CD14-positive monocyte (primary cell): ENCODE measurements at regions not wholly inside any gene's neighbourhood (a gene's known extent, or its start where the extent isn't known, plus 50 kb on each side); places are given as distances from the start of the nearest gene placed in this dataset.

Source experiments
- DNase-seq, 3 donors: peaks; one replicate each; pipeline ENCODE4 v3.0.0-alpha.2; 2011 to 2022
- H2AFZ ChIP-seq: 2 replicates; pipeline ENCODE4 v1.6.0; 2012; ENCODE audit warnings: mild to moderate bottlenecking, low read depth, low read length, inconsistent platforms; ENCODE audit not compliant: insufficient read depth, poor library complexity, severe bottlenecking
- H3K27ac ChIP-seq, 2 donors: 1 replicate in 1 of 2; 2 replicates in 1 of 2; pipeline ENCODE4 v1.5.1; 2012 to 2013; ENCODE audit warnings: low read length in 2 of 2, control low read depth in 1 of 2, inconsistent platforms in 1 of 2, low read depth in 1 of 2, mild to moderate bottlenecking in 1 of 2
- H3K27me3 ChIP-seq, 2 donors: one replicate each; pipeline versions ENCODE4 v1.6.0 to v1.6.1; 2011 to 2013; ENCODE audit warnings: low read length in 2 of 2; ENCODE audit not compliant: control insufficient read depth in 2 of 2, insufficient read depth in 2 of 2
- H3K36me3 ChIP-seq, 2 donors: replicated peaks in 1 of 2; 1 replicate in 1 of 2; 2 replicates in 1 of 2; pipeline versions ENCODE4 v1.5.1 to v1.6.1; 2012 to 2013; ENCODE audit warnings: low read length in 2 of 2, control low read depth in 1 of 2, inconsistent platforms in 1 of 2, mild to moderate bottlenecking in 1 of 2; ENCODE audit not compliant: insufficient read depth in 2 of 2, control insufficient read depth in 1 of 2
- H3K4me1 ChIP-seq, 2 donors: 1 replicate in 1 of 2; 2 replicates in 1 of 2; pipeline versions ENCODE4 v1.5.1 to v1.6.1; 2012 to 2013; ENCODE audit warnings: low read length in 2 of 2, control low read depth in 1 of 2, inconsistent platforms in 1 of 2, mild to moderate bottlenecking in 1 of 2, moderate library complexity in 1 of 2; ENCODE audit not compliant: insufficient read depth in 2 of 2, control insufficient read depth in 1 of 2
- H3K4me2 ChIP-seq: replicated peaks from 2 replicates; pipeline ENCODE3; 2012; ENCODE audit warnings: low read length, moderate library complexity, mild to moderate bottlenecking; ENCODE audit not compliant: poor library complexity, severe bottlenecking; ENCODE audit errors: extremely low read depth
- H3K4me3 ChIP-seq, 3 experiments: fragments of 200-600 bp in 1 of 3; sonication (generic) in 1 of 3; replicated peaks in 1 of 3; 1 replicate in 2 of 3; 2 replicates in 1 of 3; pipeline ENCODE4 v1.5.1; 2011 to 2013; ENCODE audit warnings: low read length in 3 of 3, mild to moderate bottlenecking in 3 of 3, control low read depth in 2 of 3, low read depth in 2 of 3, inconsistent platforms in 1 of 3, moderate library complexity in 1 of 3
- H3K79me2 ChIP-seq: 2 replicates; pipeline ENCODE4 v1.6.0; 2012; ENCODE audit warnings: mild to moderate bottlenecking, control low read depth, inconsistent platforms, low read length, moderate library complexity; ENCODE audit not compliant: insufficient read depth
- H3K9ac ChIP-seq: 2 replicates; pipeline ENCODE4 v1.6.0; 2017; ENCODE audit warnings: low read length, mild to moderate bottlenecking; ENCODE audit not compliant: insufficient read depth, poor library complexity, severe bottlenecking
- H3K9me3 ChIP-seq, 2 donors: replicated peaks in 1 of 2; 1 replicate in 1 of 2; 2 replicates in 1 of 2; pipeline versions ENCODE4 v1.5.1 to v1.6.1; 2012 to 2013; ENCODE audit warnings: low read length in 2 of 2, control low read depth in 1 of 2; ENCODE audit not compliant: control insufficient read depth in 1 of 2, insufficient read depth in 1 of 2
- H4K20me1 ChIP-seq: 2 replicates; pipeline ENCODE4 v1.6.0; 2012; ENCODE audit warnings: mild to moderate bottlenecking, low read length, control low read depth, moderate library complexity; ENCODE audit not compliant: insufficient read depth
- H3K27ac Mint-ChIP-seq, 7 donors: one replicate each; pipeline ENCODE4 v1.8.0; 2020; ENCODE audit warnings: mild to moderate bottlenecking in 7 of 7, mixed read lengths in 7 of 7, moderate library complexity in 6 of 7, inconsistent platforms in 2 of 7
- H3K27me3 Mint-ChIP-seq, 3 donors: one replicate each; pipeline ENCODE4 v1.8.0; 2021 to 2022; ENCODE audit warnings: low read depth in 3 of 3, mild to moderate bottlenecking in 3 of 3, mixed read lengths in 3 of 3, moderate library complexity in 3 of 3, inconsistent platforms in 1 of 3
- H3K36me3 Mint-ChIP-seq, 2 donors: one replicate each; pipeline ENCODE4 v1.8.0; 2020; ENCODE audit warnings: mixed read lengths in 2 of 2, inconsistent platforms in 1 of 2, mild to moderate bottlenecking in 1 of 2
- H3K4me1 Mint-ChIP-seq: one replicate; pipeline ENCODE4 v1.8.0; 2020; ENCODE audit warnings: mild to moderate bottlenecking, mixed read lengths
- H3K4me3 Mint-ChIP-seq, 2 donors: one replicate each; pipeline ENCODE4 v1.8.0; 2020; ENCODE audit warnings: mild to moderate bottlenecking in 2 of 2, mixed read lengths in 2 of 2, moderate library complexity in 1 of 2
- H3K9me3 Mint-ChIP-seq, 7 donors: one replicate each; pipeline ENCODE4 v1.8.0; 2020 to 2022; ENCODE audit warnings: mixed read lengths in 7 of 7, mild to moderate bottlenecking in 6 of 7, moderate library complexity in 6 of 7, inconsistent platforms in 2 of 7
- CTCF ChIP-seq: fragments of 200-600 bp; IDR thresholded peaks from one replicate; pipeline ENCODE4 v1.8.0; 2022; ENCODE audit warnings: antibody characterized with exemption, mild to moderate bottlenecking
- WGBS: methylation state at CpG from one replicate; pipeline ENCODE4 v1.1.5; 2013; ENCODE audit warnings: missing lambda C conversion rate; ENCODE audit not compliant: insufficient coverage; 5-methylcytosine and 5-hydroxymethylcytosine counted together
- intact Hi-C, 2 donors: fragments of 100-400 bp; cut with micrococcal nuclease; formaldehyde crosslinking; loops; one replicate each; pipeline versions ENCODE4 v1.15.0 to v1.15.1; 2023

- H3K9me3 ChIP-seq: peaks cover 9 to 11% of the 10 kb centered on the region in 2 donors
- Mint-ChIP-seq H3K4me1 (no peaks in the 10 kb centered on the region), H3K9me3 (peaks cover 8 to 24% (median 14%) of the 10 kb centered on the region in 7 donors), H3K36me3 (no peaks in the 10 kb centered on the region), H3K27ac (no peak overlapping the region), H3K4me3 (no peak overlapping the region), H3K27me3 (peaks cover 1 to 6% (median 5%) of the 10 kb centered on the region in 3 donors)
- peaks cover 0 to 2% of the 10 kb centered on the region in 2 donors for H3K27me3 ChIP-seq
- no peak overlapping the region for H3K9ac ChIP-seq
- no peak overlapping the region for H2AFZ ChIP-seq
- no peaks in the 10 kb centered on the region for H3K79me2 ChIP-seq
- H3K4me1 ChIP-seq: no peaks in the 10 kb centered on the region
- no peaks in the 10 kb centered on the region for H4K20me1 ChIP-seq
- H3K36me3 ChIP-seq: no peaks in the 10 kb centered on the region
- H3K4me2 ChIP-seq: no peak overlapping the region
- no peak for DNase-seq
- H3K27ac ChIP-seq: no peak overlapping the region
- intact Hi-C loops: no loop called here
- no peak for TF ChIP-seq CTCF
- H3K4me3 ChIP-seq: no peak overlapping the region
Measured at GRCh38 chr12:65707051-65707450, 117.2 kb upstream of the HMGA2 start.

GRCh38 chr12:65712260-65713004 is 111.9 kb upstream of the HMGA2 start:
- no peaks in the 10 kb centered on the region for H3K79me2 ChIP-seq
- no peak for DNase-seq
- Mint-ChIP-seq H3K27ac (no peak overlapping the region), H3K9me3 (peaks cover 0 to 2% (median 0%) of the 10 kb centered on the region in 7 donors), H3K27me3 (peaks cover 0 to 5% (median 5%) of the 10 kb centered on the region in 3 donors), H3K4me1 (no peaks in the 10 kb centered on the region), H3K4me3 (no peak overlapping the region), H3K36me3 (no peaks in the 10 kb centered on the region)
- intact Hi-C loops: no loop called here
- TF ChIP-seq CTCF: no peak
- no peak overlapping the region for H2AFZ ChIP-seq
- peaks cover 0 to 2% of the 10 kb centered on the region in 2 donors for H3K27me3 ChIP-seq
- 81% methylated on average over 5 of the region's 5 CpGs for WGBS
- no peak overlapping the region for H3K4me3 ChIP-seq
- H3K4me1 ChIP-seq: no peaks in the 10 kb centered on the region
- H3K27ac ChIP-seq: no peak overlapping the region
- no peaks in the 10 kb centered on the region for H3K9me3 ChIP-seq
- no peaks in the 10 kb centered on the region for H4K20me1 ChIP-seq
- H3K4me2 ChIP-seq: no peak overlapping the region
- H3K36me3 ChIP-seq: no peaks in the 10 kb centered on the region
- H3K9ac ChIP-seq: no peak overlapping the region
